ENCODE measurements at regions not wholly inside any gene's neighbourhood (a gene's known extent, or its start where the extent isn't known, plus 50 kb on each side); places are given as distances from the start of the nearest gene placed in this dataset.

DNA sequence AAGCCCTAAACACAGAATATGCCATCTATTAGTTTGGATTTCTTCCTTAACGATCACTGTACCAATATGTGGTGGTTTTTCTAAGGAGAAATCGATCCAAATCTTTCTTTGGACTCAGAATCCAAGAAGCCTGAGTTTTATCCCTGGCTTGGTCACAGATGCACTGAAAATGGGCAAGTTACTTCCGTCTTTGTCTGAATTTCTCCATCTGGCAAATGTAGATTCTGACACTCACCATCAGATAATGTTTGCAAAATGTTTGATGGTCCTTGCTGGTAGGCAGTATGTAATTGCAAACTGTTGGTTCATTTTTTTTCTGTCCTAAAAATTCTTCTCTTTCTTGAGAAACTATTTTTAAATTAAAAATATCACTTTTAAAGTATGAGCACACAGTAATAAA, 115.0 kb downstream of the TSEN15 start:
- Histone ChIP-seq H3K27ac (no peak overlapping the region), H3K27me3 (replicated peaks in 1 of 7) (no peaks in the 10 kb centered on the region), H3K36me3 (no peaks in the 10 kb centered on the region), H3K4me3 (no peak overlapping the region), H3K9me3 (no peaks in the 10 kb centered on the region), H3K4me1 (peaks cover 0 to 42% (median 16%) of the 10 kb centered on the region in 6 donors)
- no peak for DNase-seq
- intact Hi-C loops (cut with DNase I; ENCODE audit: low total_unique reads) = no loop called here
- WGBS, 5 donors = 77 to 91% (median 84%) methylated on average over 3 of the region's 3 CpGs
- no peak for TF ChIP-seq POLR2A (IDR thresholded peaks at IDR 0.05)
- no peak for TF ChIP-seq POLR2AphosphoS5 (IDR thresholded peaks at IDR 0.05)
- TF ChIP-seq, protein P1, sequence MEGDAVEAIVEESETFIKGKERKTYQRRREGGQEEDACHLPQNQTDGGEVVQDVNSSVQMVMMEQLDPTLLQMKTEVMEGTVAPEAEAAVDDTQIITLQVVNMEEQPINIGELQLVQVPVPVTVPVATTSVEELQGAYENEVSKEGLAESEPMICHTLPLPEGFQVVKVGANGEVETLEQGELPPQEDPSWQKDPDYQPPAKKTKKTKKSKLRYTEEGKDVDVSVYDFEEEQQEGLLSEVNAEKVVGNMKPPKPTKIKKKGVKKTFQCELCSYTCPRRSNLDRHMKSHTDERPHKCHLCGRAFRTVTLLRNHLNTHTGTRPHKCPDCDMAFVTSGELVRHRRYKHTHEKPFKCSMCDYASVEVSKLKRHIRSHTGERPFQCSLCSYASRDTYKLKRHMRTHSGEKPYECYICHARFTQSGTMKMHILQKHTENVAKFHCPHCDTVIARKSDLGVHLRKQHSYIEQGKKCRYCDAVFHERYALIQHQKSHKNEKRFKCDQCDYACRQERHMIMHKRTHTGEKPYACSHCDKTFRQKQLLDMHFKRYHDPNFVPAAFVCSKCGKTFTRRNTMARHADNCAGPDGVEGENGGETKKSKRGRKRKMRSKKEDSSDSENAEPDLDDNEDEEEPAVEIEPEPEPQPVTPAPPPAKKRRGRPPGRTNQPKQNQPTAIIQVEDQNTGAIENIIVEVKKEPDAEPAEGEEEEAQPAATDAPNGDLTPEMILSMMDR (IDR thresholded peaks at IDR 0.05 in 8 of 11, conservative IDR thresholded peaks at IDR 0.05 in 3 of 11) = no peak

DNA sequence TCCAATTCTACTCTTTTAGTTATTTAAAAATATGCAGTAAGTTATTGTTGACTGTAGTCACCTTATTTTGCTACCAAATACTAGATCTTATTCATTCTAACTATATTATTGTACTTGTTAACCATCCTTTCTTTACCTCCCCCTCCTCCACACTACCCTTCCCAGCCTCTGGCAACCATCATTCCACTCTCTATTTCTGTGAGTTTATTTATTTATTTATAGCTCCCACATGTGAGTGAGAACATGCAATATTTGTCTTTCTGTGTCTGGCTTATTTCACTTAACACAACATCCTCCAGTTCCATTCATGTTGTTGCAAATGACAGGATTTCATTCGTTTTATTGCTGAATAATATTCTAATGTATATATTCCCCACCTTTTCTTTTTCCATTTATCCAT, 115.8 kb downstream of the TSEN15 start:
- no peaks in the 10 kb centered on the region for H3K36me3 ChIP-seq
- DNase-seq = no peak
- TF ChIP-seq, protein P1 (IDR thresholded peaks at IDR 0.05 in 8 of 11, conservative IDR thresholded peaks at IDR 0.05 in 3 of 11) = no peak
- TF ChIP-seq POLR2A (IDR thresholded peaks at IDR 0.05) (no peak), POLR2AphosphoS5 (IDR thresholded peaks at IDR 0.05) (no peak)
- H3K27ac ChIP-seq = no peak overlapping the region
- peaks cover 0 to 33% (median 11%) of the 10 kb centered on the region in 6 donors for H3K4me1 ChIP-seq
- H3K27me3 ChIP-seq (replicated peaks in 1 of 7) = no peaks in the 10 kb centered on the region
- intact Hi-C loops (cut with DNase I; ENCODE audit: low total_unique reads) = no loop called here
- no peak overlapping the region for H3K4me3 ChIP-seq
- 66 to 86% (median 74%) methylated on average over 1 of the region's 1 CpG for WGBS, 5 donors
- H3K9me3 ChIP-seq = no peaks in the 10 kb centered on the region

DNA sequence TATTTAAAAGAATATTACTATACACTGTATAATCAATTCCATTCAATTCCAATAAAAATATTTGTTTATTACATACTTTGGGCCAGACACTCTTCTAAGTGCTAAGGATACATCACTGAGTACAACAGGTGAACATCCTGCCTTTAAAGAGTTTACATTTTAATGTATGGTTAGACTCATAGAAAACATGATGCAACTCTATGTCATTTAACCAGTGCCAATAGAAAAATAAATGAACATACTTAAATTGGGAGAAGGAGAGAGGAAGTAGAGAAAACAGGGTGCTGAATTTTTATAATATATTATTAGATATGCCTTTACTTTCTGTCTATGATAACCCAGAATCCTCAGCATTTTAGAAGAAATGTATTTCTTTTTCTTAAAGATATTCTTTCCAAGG, 119.2 kb downstream of the TSEN15 start:
- Histone ChIP-seq H3K9me3 (no peaks in the 10 kb centered on the region), H3K27ac (no peak overlapping the region), H3K4me1 (peaks cover 0 to 1% (median 0%) of the 10 kb centered on the region in 6 donors), H3K36me3 (no peaks in the 10 kb centered on the region), H3K27me3 (replicated peaks in 1 of 7) (no peaks in the 10 kb centered on the region), H3K4me3 (no peak overlapping the region)
- intact Hi-C loops (cut with DNase I; ENCODE audit: low total_unique reads) = no loop called here
- TF ChIP-seq, protein P1 (IDR thresholded peaks at IDR 0.05 in 8 of 11, conservative IDR thresholded peaks at IDR 0.05 in 3 of 11) = no peak
- TF ChIP-seq POLR2AphosphoS5 (IDR thresholded peaks at IDR 0.05) = no peak
- TF ChIP-seq POLR2A (IDR thresholded peaks at IDR 0.05) = no peak
- no peak for DNase-seq

DNA sequence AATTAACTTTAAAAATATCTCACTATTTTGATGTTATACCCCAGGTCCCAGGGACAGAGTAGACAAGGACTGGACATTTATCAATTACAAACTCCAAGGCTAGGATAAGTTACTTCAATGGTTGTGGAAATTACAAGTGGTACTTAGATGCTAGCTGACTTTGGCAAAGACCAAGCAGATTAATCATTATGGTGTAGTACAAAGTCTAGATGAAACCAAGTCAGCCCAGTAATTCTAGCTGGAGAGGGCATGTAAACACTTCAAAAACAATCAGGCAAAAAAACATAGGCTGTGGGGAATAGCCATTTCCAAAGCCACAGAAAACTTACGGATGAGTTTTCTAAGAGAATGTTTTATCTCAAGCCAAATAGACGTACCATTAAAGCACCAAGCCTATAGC, 124.5 kb downstream of the TSEN15 start:
- WGBS, 5 donors = 82 to 100% (median 93%) methylated on average over 2 of the region's 2 CpGs
- TF ChIP-seq POLR2A (IDR thresholded peaks at IDR 0.05) (no peak), POLR2AphosphoS5 (IDR thresholded peaks at IDR 0.05) (no peak)
- TF ChIP-seq, protein P1 (IDR thresholded peaks at IDR 0.05 in 8 of 11, conservative IDR thresholded peaks at IDR 0.05 in 3 of 11) = no peak
- no peak for DNase-seq
- Histone ChIP-seq H3K27ac (no peak overlapping the region), H3K4me3 (no peak overlapping the region), H3K27me3 (replicated peaks in 1 of 7) (no peaks in the 10 kb centered on the region), H3K4me1 (no peaks in the 10 kb centered on the region), H3K36me3 (no peaks in the 10 kb centered on the region), H3K9me3 (no peaks in the 10 kb centered on the region)
- intact Hi-C loops (cut with DNase I; ENCODE audit: low total_unique reads) = no loop called here

All from spleen (tissue), 11 donors.